ENCODE measurements at regions not wholly inside any gene's neighbourhood (a gene's known extent, or its start where the extent isn't known, plus 50 kb on each side); places are given as distances from the start of the nearest gene placed in this dataset.

GRCh38 chr2:81979086-81979485, 1674.5 kb upstream of the LRRTM1 start:
- TF ChIP-seq CTCF (IDR thresholded peaks at IDR 0.05): no peak
- no peak for TF ChIP-seq POLR2A (IDR thresholded peaks at IDR 0.05)
- Histone ChIP-seq H3K36me3 (no peaks in the 10 kb centered on the region), H3K27me3 (no peaks in the 10 kb centered on the region), H3K9me3 (no peaks in the 10 kb centered on the region), H3K27ac (no peak overlapping the region), H3K4me3 (no peak overlapping the region), H3K4me1 (no peaks in the 10 kb centered on the region)
- no peak for DNase-seq

GRCh38 chr2:81976998-81977397, 1672.4 kb upstream of the LRRTM1 start:
- H3K4me1 ChIP-seq: no peaks in the 10 kb centered on the region
- H3K36me3 ChIP-seq: no peaks in the 10 kb centered on the region
- H3K27me3 ChIP-seq: no peaks in the 10 kb centered on the region
- H3K27ac ChIP-seq: no peak overlapping the region
- no peak overlapping the region for H3K4me3 ChIP-seq
- no peaks in the 10 kb centered on the region for H3K9me3 ChIP-seq
- no peak for DNase-seq
- TF ChIP-seq POLR2A (IDR thresholded peaks at IDR 0.05): no peak
- TF ChIP-seq CTCF (IDR thresholded peaks at IDR 0.05): no peak

GRCh38 chr2:81974216-81974615, 1669.7 kb upstream of the LRRTM1 start:
- TF ChIP-seq CTCF (IDR thresholded peaks at IDR 0.05) (no peak), POLR2A (IDR thresholded peaks at IDR 0.05) (no peak)
- no peaks in the 10 kb centered on the region for H3K36me3 ChIP-seq
- no peak for DNase-seq
- H3K9me3 ChIP-seq: no peaks in the 10 kb centered on the region
- H3K27ac ChIP-seq: no peak overlapping the region
- no peak overlapping the region for H3K4me3 ChIP-seq
- H3K4me1 ChIP-seq: no peaks in the 10 kb centered on the region
- no peaks in the 10 kb centered on the region for H3K27me3 ChIP-seq

- H3K4me3 ChIP-seq: no peak overlapping the region
- H3K4me1 ChIP-seq: no peaks in the 10 kb centered on the region
- no peak overlapping the region for H3K27ac ChIP-seq
- H3K36me3 ChIP-seq: no peaks in the 10 kb centered on the region
- TF ChIP-seq CTCF (IDR thresholded peaks at IDR 0.05): no peak
- TF ChIP-seq POLR2A (IDR thresholded peaks at IDR 0.05): no peak
- no peak for DNase-seq
- no peaks in the 10 kb centered on the region for H3K27me3 ChIP-seq
- H3K9me3 ChIP-seq: no peaks in the 10 kb centered on the region
Observed at GRCh38 chr2:81942876-81943275, 1638.3 kb upstream of the LRRTM1 start.

GRCh38 chr2:81942136-81942680, 1637.7 kb upstream of the LRRTM1 start:
- no peaks in the 10 kb centered on the region for H3K9me3 ChIP-seq
- H3K27ac ChIP-seq: no peak overlapping the region
- no peaks in the 10 kb centered on the region for H3K27me3 ChIP-seq
- TF ChIP-seq POLR2A (IDR thresholded peaks at IDR 0.05) (no peak), CTCF (IDR thresholded peaks at IDR 0.05) (no peak)
- H3K36me3 ChIP-seq: no peaks in the 10 kb centered on the region
- H3K4me1 ChIP-seq: no peaks in the 10 kb centered on the region
- no peak for DNase-seq
- no peak overlapping the region for H3K4me3 ChIP-seq
